ENCODE measurements at regions not wholly inside any gene's neighbourhood (a gene's known extent, or its start where the extent isn't known, plus 50 kb on each side); places are given as distances from the start of the nearest gene placed in this dataset.

- TF ChIP-seq EP300 (IDR thresholded peaks at IDR 0.05; ENCODE audit: borderline replicate concordance) = no peak
- no peak for TF ChIP-seq CREB1 (IDR thresholded peaks at IDR 0.05; ENCODE audit: low read depth)
- no peak for TF ChIP-seq RAD21 (IDR thresholded peaks at IDR 0.05; ENCODE audit: low read depth)
- no peak for TF ChIP-seq TAF1 (IDR thresholded peaks at IDR 0.05; ENCODE audit: low read depth)
- TF ChIP-seq ZBTB7A (IDR thresholded peaks at IDR 0.05; ENCODE audit: low read depth) = no peak
- no peak for TF ChIP-seq NFIC (IDR thresholded peaks at IDR 0.05)
- no peak for TF ChIP-seq TCF12 (IDR thresholded peaks at IDR 0.05; ENCODE audit: low read depth)
These were observed 140.1 kb upstream of the ZFP64 start for GRCh38 chr20:52331655-52332054.

GRCh38 chr20:52321396-52321795 is 129.8 kb upstream of the ZFP64 start:
- TF ChIP-seq TCF12 (IDR thresholded peaks at IDR 0.05; ENCODE audit: low read depth) = no peak
- no peak for TF ChIP-seq NFIC (IDR thresholded peaks at IDR 0.05)
- no peak for TF ChIP-seq TEAD4 (IDR thresholded peaks at IDR 0.05)
- TF ChIP-seq EP300 (IDR thresholded peaks at IDR 0.05; ENCODE audit: borderline replicate concordance) = no peak
- TF ChIP-seq YY1 (IDR thresholded peaks at IDR 0.05; ENCODE audit: low read depth) = no peak
- TF ChIP-seq EGR1 (IDR thresholded peaks at IDR 0.05) = no peak
- no peak for TF ChIP-seq TAF1 (IDR thresholded peaks at IDR 0.05; ENCODE audit: low read depth)
- TF ChIP-seq REST (IDR thresholded peaks at IDR 0.05; ENCODE audit: low read depth) = no peak
- no peak for TF ChIP-seq RAD21 (IDR thresholded peaks at IDR 0.05; ENCODE audit: low read depth)
- TF ChIP-seq MAX (IDR thresholded peaks at IDR 0.05) = no peak
- no peak for TF ChIP-seq CEBPB (IDR thresholded peaks at IDR 0.05)
- TF ChIP-seq FOXM1 (IDR thresholded peaks at IDR 0.05; ENCODE audit: borderline replicate concordance, low read depth) = no peak
- no peak for TF ChIP-seq ZBTB7A (IDR thresholded peaks at IDR 0.05; ENCODE audit: low read depth)
- TF ChIP-seq USF1 (IDR thresholded peaks at IDR 0.05) = no peak
- no peak for TF ChIP-seq CREB1 (IDR thresholded peaks at IDR 0.05; ENCODE audit: low read depth)

- TF ChIP-seq USF1 (IDR thresholded peaks at IDR 0.05) (no peak), RAD21 (IDR thresholded peaks at IDR 0.05; ENCODE audit: low read depth) (no peak), NFIC (IDR thresholded peaks at IDR 0.05) (no peak), CEBPB (IDR thresholded peaks at IDR 0.05) (no peak), ZBTB7A (IDR thresholded peaks at IDR 0.05; ENCODE audit: low read depth) (no peak), CREB1 (IDR thresholded peaks at IDR 0.05; ENCODE audit: low read depth) (no peak), FOXM1 (IDR thresholded peaks at IDR 0.05; ENCODE audit: borderline replicate concordance, low read depth) (no peak)
These were observed 127.1 kb upstream of the ZFP64 start for GRCh38 chr20:52318651-52319050.

- TF ChIP-seq ZBTB7A (IDR thresholded peaks at IDR 0.05; ENCODE audit: low read depth) = no peak
- TF ChIP-seq TCF12 (IDR thresholded peaks at IDR 0.05; ENCODE audit: low read depth) = no peak
- no peak for TF ChIP-seq YY1 (IDR thresholded peaks at IDR 0.05; ENCODE audit: low read depth)
- no peak for TF ChIP-seq TAF1 (IDR thresholded peaks at IDR 0.05; ENCODE audit: low read depth)
- TF ChIP-seq CEBPB (IDR thresholded peaks at IDR 0.05) = no peak
- TF ChIP-seq EGR1 (IDR thresholded peaks at IDR 0.05) = no peak
- no peak for TF ChIP-seq CREB1 (IDR thresholded peaks at IDR 0.05; ENCODE audit: low read depth)
- no peak for TF ChIP-seq USF1 (IDR thresholded peaks at IDR 0.05)
- TF ChIP-seq FOXM1 (IDR thresholded peaks at IDR 0.05; ENCODE audit: borderline replicate concordance, low read depth) = no peak
- no peak for TF ChIP-seq TEAD4 (IDR thresholded peaks at IDR 0.05)
- TF ChIP-seq NFIC (IDR thresholded peaks at IDR 0.05) = no peak
- TF ChIP-seq EP300 (IDR thresholded peaks at IDR 0.05; ENCODE audit: borderline replicate concordance) = no peak
- TF ChIP-seq RAD21 (IDR thresholded peaks at IDR 0.05; ENCODE audit: low read depth) = no peak; the same call in 1 of the 2 replicates
- no peak for TF ChIP-seq MAX (IDR thresholded peaks at IDR 0.05)
- TF ChIP-seq REST (IDR thresholded peaks at IDR 0.05; ENCODE audit: low read depth) = no peak
These were observed 121.9 kb upstream of the ZFP64 start for GRCh38 chr20:52313341-52313963.

GRCh38 chr20:52312132-52312729 is 120.7 kb upstream of the ZFP64 start:
- TF ChIP-seq RAD21 (IDR thresholded peaks at IDR 0.05; ENCODE audit: low read depth) (peak; percentile 57), EP300 (IDR thresholded peaks at IDR 0.05; ENCODE audit: borderline replicate concordance) (no peak), TEAD4 (IDR thresholded peaks at IDR 0.05) (no peak), TCF12 (IDR thresholded peaks at IDR 0.05; ENCODE audit: low read depth) (no peak)
